NK-92 treated with Interleukin-12 subunit alpha and Interleukin-12 subunit beta, amount 100 ng/mL, for 24 hours (cell line): ENCODE measurements at regions not wholly inside any gene's neighbourhood (a gene's known extent, or its start where the extent isn't known, plus 50 kb on each side); places are given as distances from the start of the nearest gene placed in this dataset.

Experiments used
- DNase-seq: peaks from one replicate; lab custom pipeline; 2025; lab: John Stamatoyannopoulos, UW

GRCh38 chr10:5310914-5311313 is 53.9 kb upstream of the UCN3 start:
- DNase-seq: no peak

DNA sequence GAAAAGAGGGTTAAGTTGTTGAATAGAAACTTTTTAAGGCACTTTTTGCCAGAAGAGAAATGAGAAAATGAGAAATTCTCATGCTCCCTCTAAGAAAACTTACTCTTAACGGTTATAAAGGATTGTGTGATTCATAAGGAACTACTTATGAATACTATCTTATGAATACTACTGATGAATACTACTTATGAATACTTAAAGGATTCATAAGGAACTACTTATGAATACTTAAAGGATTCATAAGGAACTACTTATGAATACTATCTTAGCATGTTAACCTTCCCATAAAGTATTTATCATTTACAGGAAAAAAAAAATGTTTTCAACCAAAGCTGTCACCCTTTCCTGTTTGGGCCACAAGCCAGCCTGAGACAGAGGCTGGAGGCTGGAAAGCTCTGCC is 53.1 kb upstream of the UCN3 start:
- no peak for DNase-seq

GRCh38 chr10:5314840-5315239 is 49.9 kb upstream of the UCN3 start:
- no peak for DNase-seq
